Mesothelial cell of epicardium (in vitro differentiated cells): ENCODE measurements at regions not wholly inside any gene's neighbourhood (a gene's known extent, or its start where the extent isn't known, plus 50 kb on each side); places are given as distances from the start of the nearest gene placed in this dataset.
A peak's percentile ranks its signal among the peaks of the same experiment; 100 is the strongest.

Source experiments
- DNase-seq, 2 experiments: peaks; one replicate each; pipeline ENCODE4 v3.0.0; 2021; ENCODE audit warnings: low spot score in 2 of 2; ENCODE audit not compliant: unreplicated experiment in 2 of 2
- H3K27ac Mint-ChIP-seq: 2 replicates; pipeline ENCODE4 v1.8.0; 2021; ENCODE audit warnings: mixed read lengths
- H3K27me3 Mint-ChIP-seq: 2 replicates; pipeline ENCODE4 v1.8.0; 2021; ENCODE audit warnings: low read depth, mixed read lengths
- H3K36me3 Mint-ChIP-seq: 2 replicates; pipeline ENCODE4 v1.8.0; 2021; ENCODE audit warnings: mixed read lengths
- H3K4me1 Mint-ChIP-seq: 2 replicates; pipeline ENCODE4 v1.8.0; 2021; ENCODE audit warnings: mixed read lengths
- H3K4me3 Mint-ChIP-seq: 2 replicates; pipeline ENCODE4 v1.8.0; 2021; ENCODE audit warnings: mild to moderate bottlenecking, moderate library complexity, mixed read lengths
- H3K9me3 Mint-ChIP-seq: 2 replicates; pipeline ENCODE4 v1.8.0; 2021; ENCODE audit warnings: mixed read lengths
- TF ChIP-seq, protein P1 (sequence below): fragments of 200-600 bp; sonication (generic); IDR thresholded peaks from one replicate; pipeline ENCODE4 v1.5.0; 2021; ENCODE audit warnings: antibody characterized with exemption; ENCODE audit not compliant: unreplicated experiment

DNA sequence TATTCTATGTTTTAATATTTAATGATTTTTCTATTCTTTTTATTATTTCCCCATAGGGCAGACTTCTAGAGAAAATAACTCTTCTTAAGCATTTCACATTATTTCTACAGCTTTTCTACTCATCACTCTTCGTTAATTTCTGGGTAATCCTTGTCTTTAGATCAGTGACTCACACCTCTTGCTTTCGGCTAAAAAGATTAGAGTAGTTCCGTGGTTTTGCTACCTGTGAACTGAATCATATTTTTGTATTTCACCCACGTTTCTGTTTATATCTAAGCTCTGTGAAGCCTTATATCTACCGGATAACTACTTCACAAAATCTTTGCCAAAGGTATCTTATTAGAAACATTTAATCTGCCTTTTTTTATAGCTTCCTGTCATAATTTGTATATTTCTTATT is 685.5 kb upstream of the FSHR start:
- no peak for DNase-seq
- peak overlapping the region; percentile 55 for H3K27ac Mint-ChIP-seq
- peaks cover 9% of the 10 kb centered on the region for H3K36me3 Mint-ChIP-seq
- peaks cover 45% of the 10 kb centered on the region for H3K4me1 Mint-ChIP-seq
- peaks cover 18% of the 10 kb centered on the region for H3K9me3 Mint-ChIP-seq
- TF ChIP-seq, protein P1, sequence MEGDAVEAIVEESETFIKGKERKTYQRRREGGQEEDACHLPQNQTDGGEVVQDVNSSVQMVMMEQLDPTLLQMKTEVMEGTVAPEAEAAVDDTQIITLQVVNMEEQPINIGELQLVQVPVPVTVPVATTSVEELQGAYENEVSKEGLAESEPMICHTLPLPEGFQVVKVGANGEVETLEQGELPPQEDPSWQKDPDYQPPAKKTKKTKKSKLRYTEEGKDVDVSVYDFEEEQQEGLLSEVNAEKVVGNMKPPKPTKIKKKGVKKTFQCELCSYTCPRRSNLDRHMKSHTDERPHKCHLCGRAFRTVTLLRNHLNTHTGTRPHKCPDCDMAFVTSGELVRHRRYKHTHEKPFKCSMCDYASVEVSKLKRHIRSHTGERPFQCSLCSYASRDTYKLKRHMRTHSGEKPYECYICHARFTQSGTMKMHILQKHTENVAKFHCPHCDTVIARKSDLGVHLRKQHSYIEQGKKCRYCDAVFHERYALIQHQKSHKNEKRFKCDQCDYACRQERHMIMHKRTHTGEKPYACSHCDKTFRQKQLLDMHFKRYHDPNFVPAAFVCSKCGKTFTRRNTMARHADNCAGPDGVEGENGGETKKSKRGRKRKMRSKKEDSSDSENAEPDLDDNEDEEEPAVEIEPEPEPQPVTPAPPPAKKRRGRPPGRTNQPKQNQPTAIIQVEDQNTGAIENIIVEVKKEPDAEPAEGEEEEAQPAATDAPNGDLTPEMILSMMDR, result no peak
- H3K4me3 Mint-ChIP-seq, result no peak overlapping the region
- no peaks in the 10 kb centered on the region for H3K27me3 Mint-ChIP-seq

DNA sequence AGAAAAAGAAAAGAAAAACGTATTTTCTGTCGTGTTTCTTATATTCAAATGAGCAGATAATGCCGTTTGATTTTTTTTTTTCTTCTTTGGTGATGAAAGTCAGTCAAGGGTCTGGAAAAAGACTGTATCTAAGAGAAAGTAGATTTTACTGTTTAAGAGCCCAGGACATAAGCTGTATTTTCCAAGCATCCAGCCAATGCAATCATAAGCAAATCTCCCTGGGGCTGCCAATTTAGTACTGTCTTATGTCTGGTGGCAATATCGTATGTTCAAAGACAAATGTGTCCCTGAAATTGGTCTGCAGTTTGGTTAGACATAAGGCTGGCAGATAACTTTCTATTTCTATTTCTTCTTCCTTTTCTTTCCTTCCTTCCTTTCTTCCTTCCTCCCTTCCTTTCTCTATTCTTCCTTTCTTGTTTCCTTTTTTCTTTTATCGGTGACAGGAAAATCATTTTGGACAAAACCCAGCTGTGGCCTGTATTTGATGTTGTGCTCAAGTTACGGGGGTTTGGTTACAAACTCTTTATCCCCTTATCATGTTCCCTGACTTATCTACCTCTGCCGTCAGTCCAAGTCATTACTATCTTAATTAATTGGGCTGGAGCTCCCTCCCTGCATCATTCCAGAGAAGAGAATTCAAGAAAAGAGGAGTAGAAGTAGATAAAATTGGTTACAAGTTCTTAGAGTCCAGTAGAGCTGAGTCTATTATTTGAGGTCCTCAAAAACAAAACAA is 683.4 kb upstream of the FSHR start:
- no peak for DNase-seq
- TF ChIP-seq, protein P1, result no peak
- H3K9me3 Mint-ChIP-seq, result peaks cover 4% of the 10 kb centered on the region
- H3K27me3 Mint-ChIP-seq, result no peaks in the 10 kb centered on the region
- peaks cover under 1% of the 10 kb centered on the region for H3K36me3 Mint-ChIP-seq
- no peak overlapping the region for H3K4me3 Mint-ChIP-seq
- peaks cover 62% of the 10 kb centered on the region for H3K4me1 Mint-ChIP-seq
- peak overlapping the region; percentile 41 for H3K27ac Mint-ChIP-seq

DNA sequence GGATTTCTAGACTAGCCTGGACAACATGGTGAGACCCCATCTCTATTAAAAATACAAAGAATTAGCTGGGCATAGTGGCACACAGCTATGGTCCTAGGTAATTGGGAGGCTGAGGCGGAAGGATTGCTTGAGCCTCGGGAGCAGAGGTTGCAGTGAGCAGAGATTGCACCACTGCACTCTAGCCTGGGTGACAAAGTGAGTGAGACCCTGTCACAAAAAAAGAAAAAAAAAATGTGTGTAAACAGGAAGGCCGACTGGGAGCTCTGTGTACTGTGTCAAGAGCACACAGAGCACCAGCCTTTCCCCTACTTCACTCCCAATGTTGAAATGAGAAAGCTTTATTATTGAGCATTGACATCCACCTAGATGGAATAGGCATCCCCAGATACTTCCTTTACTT is 681.7 kb upstream of the FSHR start:
- TF ChIP-seq, protein P1, result no peak
- no peaks in the 10 kb centered on the region for H3K27me3 Mint-ChIP-seq
- no peak overlapping the region for H3K4me3 Mint-ChIP-seq
- DNase-seq, result no peak
- H3K36me3 Mint-ChIP-seq, result no peaks in the 10 kb centered on the region
- H3K27ac Mint-ChIP-seq, result no peak overlapping the region
- H3K4me1 Mint-ChIP-seq, result peaks cover 70% of the 10 kb centered on the region
- H3K9me3 Mint-ChIP-seq, result no peaks in the 10 kb centered on the region

GRCh38 chr2:49834433-49834832 is 680.1 kb upstream of the FSHR start:
- H3K27me3 Mint-ChIP-seq, result no peaks in the 10 kb centered on the region

GRCh38 chr2:49832555-49832954 is 678.2 kb upstream of the FSHR start:
- peaks cover 6% of the 10 kb centered on the region for H3K9me3 Mint-ChIP-seq
- TF ChIP-seq, protein P1, result no peak
- no peaks in the 10 kb centered on the region for H3K36me3 Mint-ChIP-seq
- H3K27me3 Mint-ChIP-seq, result no peaks in the 10 kb centered on the region
- H3K27ac Mint-ChIP-seq, result peak overlapping the region; percentile 70
- DNase-seq, result no peak
- no peak overlapping the region for H3K4me3 Mint-ChIP-seq
- H3K4me1 Mint-ChIP-seq, result peaks cover 64% of the 10 kb centered on the region

More at GRCh38 chr2:49834433-49834832, 680.1 kb upstream of the FSHR start:
- H3K4me3 Mint-ChIP-seq, result no peak overlapping the region
- no peaks in the 10 kb centered on the region for H3K36me3 Mint-ChIP-seq
- peaks cover 69% of the 10 kb centered on the region for H3K4me1 Mint-ChIP-seq
- DNase-seq, result no peak
- H3K27ac Mint-ChIP-seq, result no peak overlapping the region
- no peaks in the 10 kb centered on the region for H3K9me3 Mint-ChIP-seq
- TF ChIP-seq, protein P1, result no peak
